Smooth muscle cell (in vitro differentiated cells): ENCODE measurements at regions not wholly inside any gene's neighbourhood (a gene's known extent, or its start where the extent isn't known, plus 50 kb on each side); places are given as distances from the start of the nearest gene placed in this dataset.
A peak's percentile ranks its signal among the peaks of the same experiment; 100 is the strongest.

ENCODE experiments used
- DNase-seq: peaks from one replicate; lab custom pipeline; 2025; ENCODE audit not compliant: unreplicated experiment; lab: John Stamatoyannopoulos, UW
- H2AFZ ChIP-seq: fragments of 200-600 bp; sonication (generic); 2 replicates; pipeline ENCODE4 v1.6.0; 2016; ENCODE audit warnings: antibody characterized with exemption, low read depth, mild to moderate bottlenecking
- H3F3A ChIP-seq: fragments of 200-600 bp; sonication (generic); 2 replicates; pipeline ENCODE4 v1.6.0; 2017; ENCODE audit warnings: antibody characterized with exemption, low read depth
- H3K27ac ChIP-seq: fragments of 200-600 bp; sonication (generic); 2 replicates; pipeline ENCODE4 v1.5.1; 2016; ENCODE audit warnings: low read depth, mild to moderate bottlenecking
- H3K27me3 ChIP-seq: fragments of 200-600 bp; sonication (generic); 2 replicates; pipeline ENCODE4 v1.6.1; 2016; ENCODE audit warnings: low read depth, mild to moderate bottlenecking
- H3K36me3 ChIP-seq: fragments of 200-600 bp; sonication (generic); 2 replicates; pipeline ENCODE4 v1.5.1; 2016; ENCODE audit warnings: low read depth
- H3K4me1 ChIP-seq: fragments of 200-600 bp; sonication (generic); 2 replicates; pipeline ENCODE4 v1.5.1; 2016; ENCODE audit warnings: low read depth
- H3K4me2 ChIP-seq: fragments of 200-600 bp; sonication (generic); 2 replicates; pipeline ENCODE4 v1.6.0; 2016; ENCODE audit warnings: mild to moderate bottlenecking
- H3K4me3 ChIP-seq: fragments of 200-600 bp; sonication (generic); 2 replicates; pipeline ENCODE4 v1.5.1; 2016; ENCODE audit warnings: mild to moderate bottlenecking
- H3K79me2 ChIP-seq: fragments of 200-600 bp; sonication (generic); 2 replicates; pipeline ENCODE4 v1.6.0; 2016; ENCODE audit warnings: low read depth, mild to moderate bottlenecking
- H3K9ac ChIP-seq: fragments of 200-600 bp; sonication (generic); 2 replicates; pipeline ENCODE4 v1.6.0; 2016; ENCODE audit warnings: low read depth
- H3K9me3 ChIP-seq: fragments of 200-600 bp; sonication (generic); replicated peaks from 2 replicates; pipeline ENCODE4 v1.5.1; 2016; ENCODE audit warnings: low read depth
- H4K20me1 ChIP-seq: fragments of 200-600 bp; sonication (generic); 2 replicates; pipeline ENCODE4 v1.6.0; 2016; ENCODE audit warnings: low read depth
- WGBS: methylation state at CpG from one replicate; pipeline ENCODE4 v1.1.7; 2016; ENCODE audit warnings: low lambda C conversion rate; 5-methylcytosine and 5-hydroxymethylcytosine counted together
- TF ChIP-seq, protein P1 (sequence below): fragments of 200-600 bp; sonication (generic); IDR thresholded peaks from 2 replicates; pipeline ENCODE4 v1.5.1; 2017; ENCODE audit warnings: borderline replicate concordance, mild to moderate bottlenecking, antibody characterized with exemption; ENCODE audit not compliant: insufficient read depth, poor library complexity, severe bottlenecking

DNA sequence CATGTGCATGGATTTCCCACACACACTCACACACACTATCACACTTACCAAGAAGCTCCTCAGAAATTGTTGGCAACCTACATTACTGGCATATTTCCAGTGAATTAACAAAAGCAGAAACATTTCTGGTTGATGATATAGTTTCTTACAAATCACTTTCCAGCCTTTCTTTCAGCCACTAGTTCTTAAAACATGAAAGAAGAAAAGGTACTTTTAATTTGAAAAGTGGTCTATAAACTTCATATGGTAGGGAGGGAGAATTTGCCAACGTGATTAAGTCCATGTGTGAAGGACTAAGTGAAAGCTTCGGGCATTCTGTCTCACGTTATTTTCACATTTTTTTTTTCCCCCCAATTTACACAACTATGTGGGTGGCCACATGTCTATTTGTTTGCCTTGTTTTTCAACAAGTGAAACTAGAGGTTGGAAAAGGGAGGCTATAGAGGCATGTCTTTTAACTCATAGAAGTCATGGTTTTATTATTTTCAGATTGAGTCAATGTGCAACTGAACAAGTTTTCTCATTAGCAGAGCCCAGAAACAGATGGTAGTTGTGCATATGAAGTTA, 832.1 kb upstream of the INTU start:
- 44% methylated on average over 3 of the region's 3 CpGs for WGBS
- no peak overlapping the region for H3K27ac ChIP-seq
- H3K4me1 ChIP-seq, result no peaks in the 10 kb centered on the region
- H3K9ac ChIP-seq, result no peak overlapping the region
- H3K27me3 ChIP-seq, result peaks cover 1% of the 10 kb centered on the region
- TF ChIP-seq, protein P1, sequence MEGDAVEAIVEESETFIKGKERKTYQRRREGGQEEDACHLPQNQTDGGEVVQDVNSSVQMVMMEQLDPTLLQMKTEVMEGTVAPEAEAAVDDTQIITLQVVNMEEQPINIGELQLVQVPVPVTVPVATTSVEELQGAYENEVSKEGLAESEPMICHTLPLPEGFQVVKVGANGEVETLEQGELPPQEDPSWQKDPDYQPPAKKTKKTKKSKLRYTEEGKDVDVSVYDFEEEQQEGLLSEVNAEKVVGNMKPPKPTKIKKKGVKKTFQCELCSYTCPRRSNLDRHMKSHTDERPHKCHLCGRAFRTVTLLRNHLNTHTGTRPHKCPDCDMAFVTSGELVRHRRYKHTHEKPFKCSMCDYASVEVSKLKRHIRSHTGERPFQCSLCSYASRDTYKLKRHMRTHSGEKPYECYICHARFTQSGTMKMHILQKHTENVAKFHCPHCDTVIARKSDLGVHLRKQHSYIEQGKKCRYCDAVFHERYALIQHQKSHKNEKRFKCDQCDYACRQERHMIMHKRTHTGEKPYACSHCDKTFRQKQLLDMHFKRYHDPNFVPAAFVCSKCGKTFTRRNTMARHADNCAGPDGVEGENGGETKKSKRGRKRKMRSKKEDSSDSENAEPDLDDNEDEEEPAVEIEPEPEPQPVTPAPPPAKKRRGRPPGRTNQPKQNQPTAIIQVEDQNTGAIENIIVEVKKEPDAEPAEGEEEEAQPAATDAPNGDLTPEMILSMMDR, result no peak
- no peaks in the 10 kb centered on the region for H3K79me2 ChIP-seq
- H3F3A ChIP-seq, result peaks cover 5% of the 10 kb centered on the region
- peak overlapping the region; percentile 33 for H2AFZ ChIP-seq
- H4K20me1 ChIP-seq, result no peaks in the 10 kb centered on the region
- no peaks in the 10 kb centered on the region for H3K36me3 ChIP-seq
- no peak overlapping the region for H3K4me2 ChIP-seq
- DNase-seq, result no peak
- no peaks in the 10 kb centered on the region for H3K9me3 ChIP-seq
- H3K4me3 ChIP-seq, result no peak overlapping the region

DNA sequence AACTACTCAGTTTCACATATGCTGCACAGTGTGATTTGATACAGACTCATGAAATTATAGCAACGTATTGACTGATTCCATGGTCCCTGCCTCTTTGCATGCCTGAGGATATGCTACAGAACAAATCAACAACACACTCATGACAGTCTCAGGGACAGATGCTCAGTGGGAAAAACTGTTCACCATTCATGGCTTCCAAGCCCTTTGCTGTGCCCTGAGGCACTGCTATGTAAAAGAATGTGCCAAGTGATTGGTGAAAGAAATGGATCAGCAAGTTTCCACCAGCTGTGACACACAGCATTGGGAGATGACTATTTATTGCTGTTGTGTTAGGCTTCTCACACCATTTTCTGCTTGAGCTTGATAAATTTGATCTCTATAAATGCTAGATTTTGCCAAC, 825.6 kb upstream of the INTU start:
- Histone ChIP-seq H4K20me1 (no peaks in the 10 kb centered on the region), H3K4me3 (no peak overlapping the region), H3K79me2 (no peaks in the 10 kb centered on the region), H3K9me3 (no peaks in the 10 kb centered on the region), H3F3A (no peaks in the 10 kb centered on the region), H3K4me1 (no peaks in the 10 kb centered on the region), H3K27ac (no peak overlapping the region), H3K36me3 (no peaks in the 10 kb centered on the region), H3K9ac (no peak overlapping the region), H3K4me2 (no peak overlapping the region), H3K27me3 (peaks cover 13% of the 10 kb centered on the region), H2AFZ (no peak overlapping the region)
- TF ChIP-seq, protein P1, result no peak
- WGBS, result 54% methylated on average over 1 of the region's 1 CpG
- no peak for DNase-seq

DNA sequence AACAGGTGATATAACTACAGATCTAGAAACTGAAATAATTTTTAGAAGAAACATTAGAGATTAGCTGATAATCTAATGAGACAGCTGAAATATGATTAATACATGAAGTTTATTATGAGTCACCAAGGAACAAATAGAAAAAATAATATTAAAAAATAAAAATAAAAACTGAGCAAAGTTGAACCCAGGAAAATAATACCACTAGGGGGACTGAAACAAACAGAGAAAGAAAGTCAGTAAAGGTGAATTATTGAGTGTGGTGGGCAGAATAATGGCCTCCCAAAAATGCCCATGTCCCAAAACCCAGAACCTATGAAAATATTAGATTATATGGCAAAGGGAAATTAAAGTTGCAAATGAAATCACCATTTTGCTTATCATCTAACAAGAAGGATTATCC, 820.7 kb upstream of the INTU start:
- no peak overlapping the region for H3K4me3 ChIP-seq
- H3K27ac ChIP-seq, result no peak overlapping the region
- TF ChIP-seq, protein P1, result no peak
- no peaks in the 10 kb centered on the region for H3K79me2 ChIP-seq
- no peaks in the 10 kb centered on the region for H3K4me1 ChIP-seq
- no peak overlapping the region for H2AFZ ChIP-seq
- DNase-seq, result no peak
- H3K36me3 ChIP-seq, result no peaks in the 10 kb centered on the region
- peaks cover 9% of the 10 kb centered on the region for H3K27me3 ChIP-seq
- H3K4me2 ChIP-seq, result no peak overlapping the region
- H3F3A ChIP-seq, result no peaks in the 10 kb centered on the region
- H3K9me3 ChIP-seq, result no peaks in the 10 kb centered on the region
- H3K9ac ChIP-seq, result no peak overlapping the region
- H4K20me1 ChIP-seq, result no peaks in the 10 kb centered on the region

DNA sequence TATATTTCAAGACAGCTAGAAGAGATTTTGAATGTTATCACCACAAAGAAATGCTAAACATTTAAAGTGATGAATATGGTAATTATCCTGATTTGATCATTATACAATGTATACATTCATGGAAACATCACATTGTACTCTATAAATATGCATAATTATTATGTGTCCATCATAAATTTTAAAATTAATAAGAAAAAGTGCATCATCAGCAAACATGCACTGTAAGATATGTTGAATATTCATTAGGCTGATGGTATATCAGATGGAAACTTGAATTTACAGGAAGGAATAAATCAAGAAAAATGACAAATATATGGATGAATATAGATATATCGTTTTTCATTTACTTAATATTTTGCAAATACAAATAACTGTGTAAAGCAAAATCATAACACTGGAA, 812.1 kb upstream of the INTU start:
- Histone ChIP-seq H3F3A (no peaks in the 10 kb centered on the region), H4K20me1 (no peaks in the 10 kb centered on the region), H3K9me3 (no peaks in the 10 kb centered on the region), H3K4me1 (no peaks in the 10 kb centered on the region), H3K36me3 (peaks cover 4% of the 10 kb centered on the region), H3K9ac (no peak overlapping the region), H2AFZ (no peak overlapping the region), H3K4me3 (no peak overlapping the region), H3K79me2 (no peaks in the 10 kb centered on the region), H3K27me3 (no peaks in the 10 kb centered on the region), H3K27ac (no peak overlapping the region), H3K4me2 (no peak overlapping the region)
- DNase-seq, result no peak
- WGBS, result 95% methylated on average over 1 of the region's 1 CpG
- TF ChIP-seq, protein P1, result no peak
